CD4-positive, alpha-beta memory T cell (primary cell): ENCODE measurements at regions not wholly inside any gene's neighbourhood (a gene's known extent, or its start where the extent isn't known, plus 50 kb on each side); places are given as distances from the start of the nearest gene placed in this dataset.

Source experiments
- CTCF ChIA-PET: fragments of 350-600 bp; sonication (Branson Sonifier 250); formaldehyde crosslinking; loops from one replicate; lab custom pipeline; 2021; ENCODE audit warnings: inconsistent platforms; ENCODE audit not compliant: partially characterized antibody; lab: Charles Lee
- POLR2A ChIA-PET: fragments of 350-600 bp; sonication (Branson Sonifier 250); formaldehyde crosslinking; loops from one replicate; lab custom pipeline; 2021; ENCODE audit not compliant: partially characterized antibody; lab: Charles Lee
- DNase-seq, 5 donors: peaks; one replicate each; pipeline versions ENCODE4 v3.0.0 to v3.0.0-alpha.2; 2020 to 2022; ENCODE audit warnings: mixed read lengths in 1 of 5
- H3K27ac ChIP-seq: one replicate; pipeline ENCODE4 v1.7.0; 2013; ENCODE audit warnings: low read depth, low read length
- H3K27me3 ChIP-seq: 2 replicates; pipeline ENCODE4 v1.7.0; 2013; ENCODE audit warnings: mild to moderate bottlenecking, low read length, moderate library complexity; ENCODE audit not compliant: insufficient read depth
- H3K36me3 ChIP-seq: 2 replicates; pipeline ENCODE4 v1.7.0; 2013; ENCODE audit warnings: mild to moderate bottlenecking, low read length, moderate library complexity; ENCODE audit not compliant: insufficient read depth
- H3K4me1 ChIP-seq: 2 replicates; pipeline ENCODE4 v1.7.0; 2013; ENCODE audit warnings: mild to moderate bottlenecking, low read length, moderate library complexity; ENCODE audit not compliant: insufficient read depth
- H3K4me3 ChIP-seq, 2 donors: one replicate each; pipeline ENCODE4 v1.7.0; 2013; ENCODE audit warnings: low read length in 2 of 2, mild to moderate bottlenecking in 1 of 2
- H3K9me3 ChIP-seq, 2 donors: one replicate each; pipeline ENCODE4 v1.7.0; 2013; ENCODE audit warnings: low read length in 2 of 2, control low read depth in 1 of 2; ENCODE audit not compliant: control insufficient read depth in 1 of 2
- H3K27ac Mint-ChIP-seq, 7 donors: one replicate each; pipeline ENCODE4 v1.8.0; 2020 to 2021; ENCODE audit warnings: mixed read lengths in 7 of 7, mild to moderate bottlenecking in 6 of 7, inconsistent platforms in 3 of 7, moderate library complexity in 3 of 7
- H3K27me3 Mint-ChIP-seq, 2 donors: one replicate each; pipeline ENCODE4 v1.8.0; 2020 to 2021; ENCODE audit warnings: mixed read lengths in 2 of 2
- H3K36me3 Mint-ChIP-seq, 2 donors: one replicate each; pipeline ENCODE4 v1.8.0; 2020 to 2021; ENCODE audit warnings: mixed read lengths in 2 of 2, inconsistent platforms in 1 of 2, mild to moderate bottlenecking in 1 of 2
- H3K4me1 Mint-ChIP-seq, 4 donors: one replicate each; pipeline ENCODE4 v1.8.0; 2020 to 2021; ENCODE audit warnings: mixed read lengths in 4 of 4, mild to moderate bottlenecking in 1 of 4
- H3K4me3 Mint-ChIP-seq, 8 donors: one replicate each; pipeline ENCODE4 v1.8.0; 2020 to 2021; ENCODE audit warnings: mixed read lengths in 8 of 8, mild to moderate bottlenecking in 7 of 8, moderate library complexity in 6 of 8, inconsistent platforms in 3 of 8
- H3K9me3 Mint-ChIP-seq, 8 donors: one replicate each; pipeline ENCODE4 v1.8.0; 2020 to 2021; ENCODE audit warnings: mixed read lengths in 8 of 8, mild to moderate bottlenecking in 5 of 8, inconsistent platforms in 3 of 8, moderate library complexity in 1 of 8
- intact Hi-C: fragments of 100-400 bp; cut with micrococcal nuclease; formaldehyde crosslinking; loops from one replicate; pipeline ENCODE4 v1.15.1; 2023

DNA sequence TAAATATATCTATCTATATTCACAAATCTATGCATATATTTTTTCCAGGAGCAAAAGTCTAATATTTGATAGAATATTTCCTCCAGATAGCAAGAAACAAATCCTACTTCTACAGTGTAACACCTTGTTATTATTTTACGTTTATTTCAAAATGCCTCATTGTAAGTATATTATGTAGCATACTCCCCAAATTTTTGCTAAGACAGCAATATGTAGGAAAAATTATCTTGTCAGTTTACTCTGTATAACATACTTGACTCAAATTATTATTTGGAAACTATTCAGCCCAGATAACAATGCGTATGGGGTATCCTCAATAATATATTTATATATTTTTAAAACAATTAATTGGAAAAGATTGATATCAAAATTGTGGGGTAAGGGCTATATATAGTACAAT is 313.2 kb downstream of the NR4A2 start:
- Mint-ChIP-seq H3K4me1 (no peaks in the 10 kb centered on the region), H3K9me3 (no peaks in the 10 kb centered on the region), H3K27me3 (no peaks in the 10 kb centered on the region), H3K4me3 (no peak overlapping the region), H3K36me3 (no peaks in the 10 kb centered on the region), H3K27ac (no peak overlapping the region)
- no peaks in the 10 kb centered on the region for H3K4me1 ChIP-seq
- no peaks in the 10 kb centered on the region for H3K36me3 ChIP-seq
- ChIA-PET POLR2A (no interaction called here), CTCF (no interaction called here)
- intact Hi-C loops = no loop called here
- no peak for DNase-seq
- no peak overlapping the region for H3K27ac ChIP-seq
- no peak overlapping the region for H3K4me3 ChIP-seq
- no peaks in the 10 kb centered on the region for H3K9me3 ChIP-seq
- H3K27me3 ChIP-seq = no peaks in the 10 kb centered on the region

DNA sequence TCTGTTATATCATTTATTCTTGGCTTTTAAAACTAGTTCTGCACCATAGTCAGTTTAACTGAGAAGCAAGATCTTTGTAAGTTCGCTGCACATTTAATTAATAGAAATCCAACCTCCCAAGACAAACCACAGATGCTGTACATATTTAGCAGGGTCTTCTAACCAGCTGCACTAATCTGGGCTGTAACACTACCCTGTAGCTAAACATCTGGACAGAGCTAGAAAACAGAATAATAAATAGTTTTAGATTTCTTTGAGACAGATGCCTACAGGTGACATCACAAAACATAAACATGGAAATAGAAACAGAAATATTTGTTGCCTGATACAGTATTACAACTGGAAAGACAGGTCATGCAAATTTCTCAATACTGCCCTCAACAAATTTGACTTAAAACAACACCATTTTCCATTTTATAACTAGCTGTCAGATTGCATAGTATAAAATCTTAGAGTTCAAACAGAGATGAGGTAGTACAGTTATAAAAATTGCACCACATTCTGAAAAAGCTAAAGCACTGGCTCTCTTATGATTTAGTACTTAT is 315.1 kb downstream of the NR4A2 start:
- Mint-ChIP-seq H3K4me3 (no peak overlapping the region), H3K27ac (no peak overlapping the region), H3K9me3 (no peaks in the 10 kb centered on the region), H3K36me3 (no peaks in the 10 kb centered on the region), H3K4me1 (no peaks in the 10 kb centered on the region), H3K27me3 (peaks cover 0 to 2% of the 10 kb centered on the region in 2 donors)
- CTCF ChIA-PET = no interaction called here
- Histone ChIP-seq H3K9me3 (no peaks in the 10 kb centered on the region), H3K36me3 (no peaks in the 10 kb centered on the region), H3K4me3 (no peak overlapping the region), H3K4me1 (no peaks in the 10 kb centered on the region), H3K27me3 (no peaks in the 10 kb centered on the region), H3K27ac (no peak overlapping the region)
- intact Hi-C loops = no loop called here
- DNase-seq = no peak
- POLR2A ChIA-PET = no interaction called here

GRCh38 chr2:156009293-156009692 is 323.2 kb downstream of the NR4A2 start:
- no peaks in the 10 kb centered on the region for H3K27me3 ChIP-seq
- Mint-ChIP-seq H3K4me1 (no peaks in the 10 kb centered on the region), H3K27me3 (peaks cover 0 to 2% of the 10 kb centered on the region in 2 donors), H3K27ac (no peak overlapping the region), H3K9me3 (peaks cover 0 to 7% (median 1%) of the 10 kb centered on the region in 8 donors), H3K4me3 (no peak overlapping the region), H3K36me3 (no peaks in the 10 kb centered on the region)
- no peak for DNase-seq
- H3K4me3 ChIP-seq = no peak overlapping the region
- H3K9me3 ChIP-seq = no peaks in the 10 kb centered on the region
- H3K27ac ChIP-seq = no peak overlapping the region
- H3K4me1 ChIP-seq = no peaks in the 10 kb centered on the region
- H3K36me3 ChIP-seq = no peaks in the 10 kb centered on the region
- CTCF ChIA-PET = no interaction called here
- intact Hi-C loops = no loop called here
- POLR2A ChIA-PET = no interaction called here

DNA sequence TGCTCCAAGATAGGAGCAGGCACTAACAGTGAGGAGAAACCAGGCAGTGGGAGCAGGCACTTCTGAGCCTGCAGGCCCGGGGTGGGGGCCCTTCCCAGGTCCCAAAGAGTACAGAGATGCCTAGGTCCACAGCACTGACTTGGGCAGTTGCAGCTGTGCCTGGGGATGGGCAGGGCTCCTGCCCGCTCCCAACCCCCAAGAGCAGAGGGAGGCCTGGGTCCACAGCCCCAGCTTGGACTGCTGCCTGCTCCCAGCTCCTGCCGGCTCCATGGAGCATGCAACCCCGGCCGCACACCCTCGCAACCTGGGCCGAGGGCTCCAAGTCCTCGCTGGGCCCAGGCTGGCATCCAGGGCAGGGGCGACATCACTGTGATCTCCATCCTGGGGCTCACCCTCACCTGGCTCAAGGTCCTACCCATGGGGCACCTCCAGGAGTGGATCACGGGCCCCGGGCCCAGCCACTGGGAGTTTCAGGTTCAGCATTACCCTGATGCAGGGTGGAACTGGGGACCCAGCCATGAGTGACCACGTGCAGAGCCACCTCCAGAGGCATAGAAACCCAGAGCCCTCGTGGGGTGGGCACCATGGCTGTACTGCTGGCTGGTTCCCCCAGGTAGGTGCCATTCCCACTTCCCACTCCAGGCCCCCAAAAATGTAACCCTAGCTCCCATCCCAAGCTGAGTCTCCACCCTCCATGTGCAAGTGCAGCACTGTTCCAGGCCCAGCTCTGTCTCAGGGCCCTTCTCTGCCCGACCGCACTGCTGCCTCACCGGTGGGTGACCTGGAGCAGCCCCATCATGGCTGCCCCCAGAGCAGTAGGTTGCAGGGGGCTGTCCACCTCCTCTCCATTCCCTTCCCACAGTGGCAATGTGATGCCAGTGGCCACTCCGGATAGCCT is 325.6 kb downstream of the NR4A2 start:
- H3K27me3 ChIP-seq = no peaks in the 10 kb centered on the region
- H3K4me1 ChIP-seq = no peaks in the 10 kb centered on the region
- no peaks in the 10 kb centered on the region for H3K9me3 ChIP-seq
- H3K4me3 ChIP-seq = no peak overlapping the region
- peaks cover 0 to 7% (median 1%) of the 10 kb centered on the region in 8 donors for H3K9me3 Mint-ChIP-seq
- ChIA-PET POLR2A (no interaction called here), CTCF (interaction anchor here (0.9 kb wide), 1 partner anchor 582 kb away, joined by 4 read pairs; no protein-coding TSS in a partner anchor)
- H3K27me3 Mint-ChIP-seq = no peaks in the 10 kb centered on the region
- no peak overlapping the region for H3K27ac Mint-ChIP-seq
- intact Hi-C loops = no loop called here
- no peaks in the 10 kb centered on the region for H3K36me3 Mint-ChIP-seq
- no peak for DNase-seq
- H3K4me3 Mint-ChIP-seq = no peak overlapping the region
- no peaks in the 10 kb centered on the region for H3K36me3 ChIP-seq
- H3K27ac ChIP-seq = no peak overlapping the region
- no peaks in the 10 kb centered on the region for H3K4me1 Mint-ChIP-seq

GRCh38 chr2:156005999-156006712 is 326.4 kb downstream of the NR4A2 start:
- no peak overlapping the region for H3K27ac ChIP-seq
- H3K9me3 ChIP-seq = no peaks in the 10 kb centered on the region
- no peaks in the 10 kb centered on the region for H3K27me3 Mint-ChIP-seq
- no peaks in the 10 kb centered on the region for H3K4me1 ChIP-seq
- intact Hi-C loops = no loop called here
- H3K36me3 ChIP-seq = no peaks in the 10 kb centered on the region
- no peaks in the 10 kb centered on the region for H3K27me3 ChIP-seq
- no peaks in the 10 kb centered on the region for H3K4me1 Mint-ChIP-seq
- ChIA-PET POLR2A (no interaction called here), CTCF (interaction anchor here (0.9 kb wide), 1 partner anchor 583 kb away, joined by 4 read pairs; no protein-coding TSS in a partner anchor)
- DNase-seq = no peak
- no peaks in the 10 kb centered on the region for H3K36me3 Mint-ChIP-seq
- no peak overlapping the region for H3K27ac Mint-ChIP-seq
- no peak overlapping the region for H3K4me3 Mint-ChIP-seq
- H3K4me3 ChIP-seq = no peak overlapping the region
- peaks cover 0 to 7% (median 1%) of the 10 kb centered on the region in 8 donors for H3K9me3 Mint-ChIP-seq

- Mint-ChIP-seq H3K27ac (no peak overlapping the region), H3K9me3 (peaks cover 0 to 7% (median under 1%) of the 10 kb centered on the region in 8 donors), H3K4me1 (no peaks in the 10 kb centered on the region), H3K27me3 (no peaks in the 10 kb centered on the region), H3K4me3 (no peak overlapping the region), H3K36me3 (no peaks in the 10 kb centered on the region)
- Histone ChIP-seq H3K4me1 (no peaks in the 10 kb centered on the region), H3K4me3 (no peak overlapping the region), H3K27me3 (no peaks in the 10 kb centered on the region), H3K9me3 (no peaks in the 10 kb centered on the region), H3K27ac (no peak overlapping the region), H3K36me3 (no peaks in the 10 kb centered on the region)
- intact Hi-C loops = no loop called here
- CTCF ChIA-PET = no interaction called here
- POLR2A ChIA-PET = no interaction called here
- no peak for DNase-seq
Measured at GRCh38 chr2:156005531-156005930, 327.0 kb downstream of the NR4A2 start.

- Mint-ChIP-seq H3K9me3 (peaks cover 0 to 2% (median under 1%) of the 10 kb centered on the region in 8 donors), H3K36me3 (no peaks in the 10 kb centered on the region), H3K4me3 (no peak overlapping the region), H3K27ac (peak overlapping the region in 1 of 7 donors; percentile 3), H3K4me1 (no peaks in the 10 kb centered on the region), H3K27me3 (no peaks in the 10 kb centered on the region)
- intact Hi-C loops = no loop called here
- Histone ChIP-seq H3K4me3 (no peak overlapping the region), H3K36me3 (no peaks in the 10 kb centered on the region), H3K9me3 (no peaks in the 10 kb centered on the region), H3K4me1 (no peaks in the 10 kb centered on the region), H3K27me3 (no peaks in the 10 kb centered on the region), H3K27ac (no peak overlapping the region)
- POLR2A ChIA-PET = no interaction called here
- CTCF ChIA-PET = no interaction called here
- no peak for DNase-seq
Measured at GRCh38 chr2:156004459-156004858, 328.1 kb downstream of the NR4A2 start.
